ENCODE measurements at regions not wholly inside any gene's neighbourhood (a gene's known extent, or its start where the extent isn't known, plus 50 kb on each side); places are given as distances from the start of the nearest gene placed in this dataset.

DNA sequence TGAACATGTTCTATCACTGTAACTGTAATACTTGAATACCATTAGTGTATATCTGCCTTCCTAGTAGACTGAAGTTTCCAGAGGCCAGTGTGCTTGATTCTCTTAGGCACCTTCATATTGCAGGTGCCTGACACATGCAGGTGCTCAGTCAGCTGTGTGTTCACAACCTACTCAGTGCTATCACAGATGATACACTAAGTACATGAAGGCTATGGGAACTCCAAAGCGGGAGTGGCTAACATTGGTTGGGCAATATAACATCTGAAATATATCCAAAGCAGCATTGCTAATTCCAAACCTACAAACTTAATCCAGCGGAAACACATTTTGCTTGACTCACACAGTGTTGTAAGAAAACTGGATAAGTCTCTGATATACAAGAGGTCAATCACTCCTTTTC, 539.3 kb upstream of the ISX start:
- Mint-ChIP-seq H3K9me3 (peaks cover 13% of the 10 kb centered on the region), H3K4me1 (no peaks in the 10 kb centered on the region), H3K4me3 (no peak overlapping the region), H3K27ac (no peak overlapping the region), H3K27me3 (ENCODE audit: low read depth) (no peaks in the 10 kb centered on the region), H3K36me3 (no peaks in the 10 kb centered on the region)
- POLR2A ChIA-PET = no interaction called here
- no peak for DNase-seq (ENCODE audit: low spot score)
- TF ChIP-seq, protein P1, sequence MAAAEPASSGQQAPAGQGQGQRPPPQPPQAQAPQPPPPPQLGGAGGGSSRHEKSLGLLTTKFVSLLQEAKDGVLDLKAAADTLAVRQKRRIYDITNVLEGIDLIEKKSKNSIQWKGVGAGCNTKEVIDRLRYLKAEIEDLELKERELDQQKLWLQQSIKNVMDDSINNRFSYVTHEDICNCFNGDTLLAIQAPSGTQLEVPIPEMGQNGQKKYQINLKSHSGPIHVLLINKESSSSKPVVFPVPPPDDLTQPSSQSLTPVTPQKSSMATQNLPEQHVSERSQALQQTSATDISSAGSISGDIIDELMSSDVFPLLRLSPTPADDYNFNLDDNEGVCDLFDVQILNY (CRISPR knock-in tag; IDR thresholded peaks at IDR 0.05) = no peak
- TF ChIP-seq, protein P2, sequence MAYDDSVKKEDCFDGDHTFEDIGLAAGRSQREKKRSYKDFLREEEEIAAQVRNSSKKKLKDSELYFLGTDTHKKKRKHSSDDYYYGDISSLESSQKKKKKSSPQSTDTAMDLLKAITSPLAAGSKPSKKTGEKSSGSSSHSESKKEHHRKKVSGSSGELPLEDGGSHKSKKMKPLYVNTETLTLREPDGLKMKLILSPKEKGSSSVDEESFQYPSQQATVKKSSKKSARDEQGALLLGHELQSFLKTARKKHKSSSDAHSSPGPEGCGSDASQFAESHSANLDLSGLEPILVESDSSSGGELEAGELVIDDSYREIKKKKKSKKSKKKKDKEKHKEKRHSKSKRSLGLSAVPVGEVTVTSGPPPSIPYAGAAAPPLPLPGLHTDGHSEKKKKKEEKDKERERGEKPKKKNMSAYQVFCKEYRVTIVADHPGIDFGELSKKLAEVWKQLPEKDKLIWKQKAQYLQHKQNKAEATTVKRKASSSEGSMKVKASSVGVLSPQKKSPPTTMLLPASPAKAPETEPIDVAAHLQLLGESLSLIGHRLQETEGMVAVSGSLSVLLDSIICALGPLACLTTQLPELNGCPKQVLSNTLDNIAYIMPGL (CRISPR knock-in tag; IDR thresholded peaks at IDR 0.05) = no peak
- TF ChIP-seq, protein P3, sequence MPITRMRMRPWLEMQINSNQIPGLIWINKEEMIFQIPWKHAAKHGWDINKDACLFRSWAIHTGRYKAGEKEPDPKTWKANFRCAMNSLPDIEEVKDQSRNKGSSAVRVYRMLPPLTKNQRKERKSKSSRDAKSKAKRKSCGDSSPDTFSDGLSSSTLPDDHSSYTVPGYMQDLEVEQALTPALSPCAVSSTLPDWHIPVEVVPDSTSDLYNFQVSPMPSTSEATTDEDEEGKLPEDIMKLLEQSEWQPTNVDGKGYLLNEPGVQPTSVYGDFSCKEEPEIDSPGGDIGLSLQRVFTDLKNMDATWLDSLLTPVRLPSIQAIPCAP (CRISPR knock-in tag; IDR thresholded peaks at IDR 0.05) = no peak
- ATAC-seq = no peak
- CTCF ChIA-PET = no interaction called here

DNA sequence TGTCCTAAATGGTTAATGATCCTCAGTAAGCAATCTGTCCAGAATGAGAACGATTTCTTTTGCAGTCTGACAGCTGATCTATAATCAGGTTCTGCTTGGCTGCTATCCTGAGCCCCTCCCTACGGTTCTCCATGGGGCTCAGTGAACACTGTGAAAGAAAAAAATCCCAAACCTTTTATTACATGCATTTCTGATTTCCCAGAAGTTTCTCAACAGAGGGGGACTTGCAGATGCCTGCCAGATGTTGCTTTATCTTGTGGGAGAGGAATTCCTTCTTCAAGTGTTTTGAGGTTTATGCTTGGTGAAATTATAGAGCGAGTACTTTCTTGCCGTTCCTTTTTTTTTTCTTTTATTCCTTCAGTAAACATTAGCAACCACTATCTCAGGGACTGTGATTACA, 531.9 kb upstream of the ISX start:
- Mint-ChIP-seq H3K4me3 (no peak overlapping the region), H3K9me3 (peaks cover 15% of the 10 kb centered on the region), H3K36me3 (no peaks in the 10 kb centered on the region; the same call in 1 of the 2 replicates), H3K27ac (no peak overlapping the region), H3K4me1 (no peaks in the 10 kb centered on the region), H3K27me3 (ENCODE audit: low read depth) (peaks cover 6% of the 10 kb centered on the region)
- POLR2A ChIA-PET = no interaction called here
- CTCF ChIA-PET = no interaction called here
- TF ChIP-seq, protein P4, sequence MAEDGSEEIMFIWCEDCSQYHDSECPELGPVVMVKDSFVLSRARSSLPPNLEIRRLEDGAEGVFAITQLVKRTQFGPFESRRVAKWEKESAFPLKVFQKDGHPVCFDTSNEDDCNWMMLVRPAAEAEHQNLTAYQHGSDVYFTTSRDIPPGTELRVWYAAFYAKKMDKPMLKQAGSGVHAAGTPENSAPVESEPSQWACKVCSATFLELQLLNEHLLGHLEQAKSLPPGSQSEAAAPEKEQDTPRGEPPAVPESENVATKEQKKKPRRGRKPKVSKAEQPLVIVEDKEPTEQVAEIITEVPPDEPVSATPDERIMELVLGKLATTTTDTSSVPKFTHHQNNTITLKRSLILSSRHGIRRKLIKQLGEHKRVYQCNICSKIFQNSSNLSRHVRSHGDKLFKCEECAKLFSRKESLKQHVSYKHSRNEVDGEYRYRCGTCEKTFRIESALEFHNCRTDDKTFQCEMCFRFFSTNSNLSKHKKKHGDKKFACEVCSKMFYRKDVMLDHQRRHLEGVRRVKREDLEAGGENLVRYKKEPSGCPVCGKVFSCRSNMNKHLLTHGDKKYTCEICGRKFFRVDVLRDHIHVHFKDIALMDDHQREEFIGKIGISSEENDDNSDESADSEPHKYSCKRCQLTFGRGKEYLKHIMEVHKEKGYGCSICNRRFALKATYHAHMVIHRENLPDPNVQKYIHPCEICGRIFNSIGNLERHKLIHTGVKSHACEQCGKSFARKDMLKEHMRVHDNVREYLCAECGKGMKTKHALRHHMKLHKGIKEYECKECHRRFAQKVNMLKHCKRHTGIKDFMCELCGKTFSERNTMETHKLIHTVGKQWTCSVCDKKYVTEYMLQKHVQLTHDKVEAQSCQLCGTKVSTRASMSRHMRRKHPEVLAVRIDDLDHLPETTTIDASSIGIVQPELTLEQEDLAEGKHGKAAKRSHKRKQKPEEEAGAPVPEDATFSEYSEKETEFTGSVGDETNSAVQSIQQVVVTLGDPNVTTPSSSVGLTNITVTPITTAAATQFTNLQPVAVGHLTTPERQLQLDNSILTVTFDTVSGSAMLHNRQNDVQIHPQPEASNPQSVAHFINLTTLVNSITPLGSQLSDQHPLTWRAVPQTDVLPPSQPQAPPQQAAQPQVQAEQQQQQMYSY (CRISPR knock-in tag; IDR thresholded peaks at IDR 0.05) = no peak
- TF ChIP-seq ZNF138 (CRISPR knock-in tag; conservative IDR thresholded peaks at IDR 0.05) = no peak
- TF ChIP-seq FOXK1 (CRISPR knock-in tag; IDR thresholded peaks at IDR 0.05) = no peak
- no peak for TF ChIP-seq ZNF121 (CRISPR knock-in tag; IDR thresholded peaks at IDR 0.05)
- TF ChIP-seq ZNF317 (CRISPR knock-in tag; IDR thresholded peaks at IDR 0.05; ENCODE audit: borderline replicate concordance, low read depth) = no peak
- TF ChIP-seq, protein P5, sequence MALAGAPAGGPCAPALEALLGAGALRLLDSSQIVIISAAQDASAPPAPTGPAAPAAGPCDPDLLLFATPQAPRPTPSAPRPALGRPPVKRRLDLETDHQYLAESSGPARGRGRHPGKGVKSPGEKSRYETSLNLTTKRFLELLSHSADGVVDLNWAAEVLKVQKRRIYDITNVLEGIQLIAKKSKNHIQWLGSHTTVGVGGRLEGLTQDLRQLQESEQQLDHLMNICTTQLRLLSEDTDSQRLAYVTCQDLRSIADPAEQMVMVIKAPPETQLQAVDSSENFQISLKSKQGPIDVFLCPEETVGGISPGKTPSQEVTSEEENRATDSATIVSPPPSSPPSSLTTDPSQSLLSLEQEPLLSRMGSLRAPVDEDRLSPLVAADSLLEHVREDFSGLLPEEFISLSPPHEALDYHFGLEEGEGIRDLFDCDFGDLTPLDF (CRISPR knock-in tag; IDR thresholded peaks at IDR 0.05) = no peak
- no peak for TF ChIP-seq GTF2I (CRISPR knock-in tag; conservative IDR thresholded peaks at IDR 0.05)
- no peak for TF ChIP-seq TCF7 (CRISPR knock-in tag; IDR thresholded peaks at IDR 0.05; ENCODE audit: low read depth)
- no peak for TF ChIP-seq CREB1 (CRISPR knock-in tag; IDR thresholded peaks at IDR 0.05)
- TF ChIP-seq GABPB1 (CRISPR knock-in tag; IDR thresholded peaks at IDR 0.05) = no peak
- TF ChIP-seq, protein P6, sequence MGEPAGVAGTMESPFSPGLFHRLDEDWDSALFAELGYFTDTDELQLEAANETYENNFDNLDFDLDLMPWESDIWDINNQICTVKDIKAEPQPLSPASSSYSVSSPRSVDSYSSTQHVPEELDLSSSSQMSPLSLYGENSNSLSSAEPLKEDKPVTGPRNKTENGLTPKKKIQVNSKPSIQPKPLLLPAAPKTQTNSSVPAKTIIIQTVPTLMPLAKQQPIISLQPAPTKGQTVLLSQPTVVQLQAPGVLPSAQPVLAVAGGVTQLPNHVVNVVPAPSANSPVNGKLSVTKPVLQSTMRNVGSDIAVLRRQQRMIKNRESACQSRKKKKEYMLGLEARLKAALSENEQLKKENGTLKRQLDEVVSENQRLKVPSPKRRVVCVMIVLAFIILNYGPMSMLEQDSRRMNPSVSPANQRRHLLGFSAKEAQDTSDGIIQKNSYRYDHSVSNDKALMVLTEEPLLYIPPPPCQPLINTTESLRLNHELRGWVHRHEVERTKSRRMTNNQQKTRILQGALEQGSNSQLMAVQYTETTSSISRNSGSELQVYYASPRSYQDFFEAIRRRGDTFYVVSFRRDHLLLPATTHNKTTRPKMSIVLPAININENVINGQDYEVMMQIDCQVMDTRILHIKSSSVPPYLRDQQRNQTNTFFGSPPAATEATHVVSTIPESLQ (CRISPR knock-in tag; IDR thresholded peaks at IDR 0.05) = no peak
- ATAC-seq (no peak), DNase-seq (ENCODE audit: low spot score) (no peak)

Data from WTC11 (cell line).